ENCODE measurements at regions not wholly inside any gene's neighbourhood (a gene's known extent, or its start where the extent isn't known, plus 50 kb on each side); places are given as distances from the start of the nearest gene placed in this dataset.

GRCh38 chr13:91132786-91133185 lies 214.7 kb upstream of the MIR17HG start:
- no peak for DNase-seq
- Mint-ChIP-seq H3K4me1 (ENCODE audit: low read depth) (no peaks in the 10 kb centered on the region), H3K36me3 (ENCODE audit: low read depth) (no peaks in the 10 kb centered on the region), H3K27me3 (ENCODE audit: low read depth) (no peaks in the 10 kb centered on the region), H3K9me3 (no peaks in the 10 kb centered on the region), H3K27ac (no peak overlapping the region), H3K4me3 (no peak overlapping the region)
- intact Hi-C loops (cut with micrococcal nuclease) = loop anchor here (5.0 to 10.0 kb wide), 2 partner anchors 322 to 940 kb away; no protein-coding TSS in a partner anchor
- CTCF ChIA-PET = no interaction called here

GRCh38 chr13:91133941-91134802 lies 213.3 kb upstream of the MIR17HG start:
- intact Hi-C loops (cut with micrococcal nuclease) = loop anchor here (1.0 to 10.0 kb wide), 8 partner anchors 51 to 938 kb away; no protein-coding TSS in a partner anchor
- CTCF ChIA-PET = interaction anchor here (0.6 to 2.0 kb wide), 5 partner anchors 9 to 113 kb away, joined by 3 to 9 read pairs (median 6); no protein-coding TSS in a partner anchor

GRCh38 chr13:91134803-91135184 lies 212.7 kb upstream of the MIR17HG start:
- no peaks in the 10 kb centered on the region for H3K27me3 Mint-ChIP-seq (ENCODE audit: low read depth)
- intact Hi-C loops (cut with micrococcal nuclease) = loop anchor here (1.0 to 10.0 kb wide), 8 partner anchors 50 to 938 kb away; no protein-coding TSS in a partner anchor
- H3K4me1 Mint-ChIP-seq (ENCODE audit: low read depth) = no peaks in the 10 kb centered on the region
- no peaks in the 10 kb centered on the region for H3K9me3 Mint-ChIP-seq
- H3K36me3 Mint-ChIP-seq (ENCODE audit: low read depth) = no peaks in the 10 kb centered on the region
- CTCF ChIA-PET = interaction anchor here (0.6 to 2.0 kb wide), 5 partner anchors 8 to 113 kb away, joined by 3 to 9 read pairs (median 6); no protein-coding TSS in a partner anchor
- H3K4me3 Mint-ChIP-seq = no peak overlapping the region
- DNase-seq = no peak
- H3K27ac Mint-ChIP-seq = no peak overlapping the region

More at GRCh38 chr13:91133941-91134802, 213.3 kb upstream of the MIR17HG start:
- Mint-ChIP-seq H3K9me3 (no peaks in the 10 kb centered on the region), H3K4me3 (no peak overlapping the region), H3K36me3 (ENCODE audit: low read depth) (no peaks in the 10 kb centered on the region), H3K27ac (no peak overlapping the region), H3K4me1 (ENCODE audit: low read depth) (no peaks in the 10 kb centered on the region), H3K27me3 (ENCODE audit: low read depth) (no peaks in the 10 kb centered on the region)
- DNase-seq = peak; percentile 57

GRCh38 chr13:91135376-91135775 lies 212.1 kb upstream of the MIR17HG start:
- H3K9me3 Mint-ChIP-seq = no peaks in the 10 kb centered on the region
- H3K36me3 Mint-ChIP-seq (ENCODE audit: low read depth) = no peaks in the 10 kb centered on the region
- no peaks in the 10 kb centered on the region for H3K27me3 Mint-ChIP-seq (ENCODE audit: low read depth)
- CTCF ChIA-PET = interaction anchor here (1.1 to 2.0 kb wide), 2 partner anchors 109 to 112 kb away, joined by 7 to 9 read pairs; no protein-coding TSS in a partner anchor
- no peak for DNase-seq
- no peaks in the 10 kb centered on the region for H3K4me1 Mint-ChIP-seq (ENCODE audit: low read depth)
- H3K4me3 Mint-ChIP-seq = no peak overlapping the region
- H3K27ac Mint-ChIP-seq = no peak overlapping the region
- intact Hi-C loops (cut with micrococcal nuclease) = loop anchor here (2.0 to 10.0 kb wide), 2 partner anchors 49 to 319 kb away; no protein-coding TSS in a partner anchor

- Mint-ChIP-seq H3K4me3 (no peak overlapping the region), H3K27ac (no peak overlapping the region), H3K27me3 (ENCODE audit: low read depth) (peaks cover 2% of the 10 kb centered on the region), H3K36me3 (ENCODE audit: low read depth) (no peaks in the 10 kb centered on the region), H3K9me3 (no peaks in the 10 kb centered on the region), H3K4me1 (ENCODE audit: low read depth) (no peaks in the 10 kb centered on the region)
- CTCF ChIA-PET = interaction anchor here (2.0 kb wide), 1 partner anchor 112 kb away, joined by 9 read pairs; no protein-coding TSS in a partner anchor
- no peak for DNase-seq
- intact Hi-C loops (cut with micrococcal nuclease) = loop anchor here (2.0 to 10.0 kb wide), 2 partner anchors 49 to 319 kb away; no protein-coding TSS in a partner anchor
These were observed 211.5 kb upstream of the MIR17HG start for GRCh38 chr13:91135968-91136367.

DNA sequence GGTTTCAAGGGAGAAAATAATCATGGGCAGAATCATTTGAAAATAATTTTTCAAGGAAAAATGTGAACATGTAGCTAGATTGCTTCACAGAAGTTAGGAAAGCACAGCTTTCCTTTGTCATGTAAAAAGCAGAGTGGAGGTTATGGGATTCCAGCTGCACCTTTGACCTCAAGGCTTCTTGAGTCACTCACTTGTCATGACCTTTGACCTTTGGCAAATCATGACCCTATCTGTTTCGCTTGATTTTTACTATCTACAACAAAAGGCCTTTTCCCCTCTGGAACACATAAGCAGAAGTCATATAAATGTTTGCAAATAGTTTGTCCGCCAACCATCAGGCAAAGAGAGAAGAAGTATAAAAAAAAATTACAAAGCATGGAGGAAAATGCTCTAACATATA lies 210.7 kb upstream of the MIR17HG start:
- DNase-seq = no peak
- H3K27ac Mint-ChIP-seq = no peak overlapping the region
- no peaks in the 10 kb centered on the region for H3K9me3 Mint-ChIP-seq
- intact Hi-C loops (cut with micrococcal nuclease) = loop anchor here (10.0 kb wide), 1 partner anchor 318 kb away; no protein-coding TSS in a partner anchor
- CTCF ChIA-PET = no interaction called here
- H3K4me3 Mint-ChIP-seq = no peak overlapping the region
- peaks cover 2% of the 10 kb centered on the region for H3K27me3 Mint-ChIP-seq (ENCODE audit: low read depth)
- no peaks in the 10 kb centered on the region for H3K4me1 Mint-ChIP-seq (ENCODE audit: low read depth)
- H3K36me3 Mint-ChIP-seq (ENCODE audit: low read depth) = no peaks in the 10 kb centered on the region

- intact Hi-C loops (cut with micrococcal nuclease) = loop anchor here (10.0 kb wide), 1 partner anchor 316 kb away; no protein-coding TSS in a partner anchor
- Mint-ChIP-seq H3K27ac (no peak overlapping the region), H3K4me1 (ENCODE audit: low read depth) (no peaks in the 10 kb centered on the region), H3K9me3 (no peaks in the 10 kb centered on the region), H3K36me3 (ENCODE audit: low read depth) (no peaks in the 10 kb centered on the region), H3K27me3 (ENCODE audit: low read depth) (peaks cover 6% of the 10 kb centered on the region), H3K4me3 (no peak overlapping the region)
- no peak for DNase-seq
- CTCF ChIA-PET = interaction anchor here (0.6 kb wide), 1 partner anchor 1284 kb away, joined by 3 read pairs; no protein-coding TSS in a partner anchor
These were observed 208.3 kb upstream of the MIR17HG start for GRCh38 chr13:91139232-91139631.

GRCh38 chr13:91141543-91142061 lies 205.9 kb upstream of the MIR17HG start:
- Mint-ChIP-seq H3K4me3 (no peak overlapping the region), H3K27me3 (ENCODE audit: low read depth) (peaks cover 9% of the 10 kb centered on the region), H3K36me3 (ENCODE audit: low read depth) (no peaks in the 10 kb centered on the region), H3K27ac (no peak overlapping the region), H3K9me3 (no peaks in the 10 kb centered on the region), H3K4me1 (ENCODE audit: low read depth) (no peaks in the 10 kb centered on the region)
- CTCF ChIA-PET = no interaction called here
- intact Hi-C loops (cut with micrococcal nuclease) = no loop called here
- DNase-seq = no peak

DNA sequence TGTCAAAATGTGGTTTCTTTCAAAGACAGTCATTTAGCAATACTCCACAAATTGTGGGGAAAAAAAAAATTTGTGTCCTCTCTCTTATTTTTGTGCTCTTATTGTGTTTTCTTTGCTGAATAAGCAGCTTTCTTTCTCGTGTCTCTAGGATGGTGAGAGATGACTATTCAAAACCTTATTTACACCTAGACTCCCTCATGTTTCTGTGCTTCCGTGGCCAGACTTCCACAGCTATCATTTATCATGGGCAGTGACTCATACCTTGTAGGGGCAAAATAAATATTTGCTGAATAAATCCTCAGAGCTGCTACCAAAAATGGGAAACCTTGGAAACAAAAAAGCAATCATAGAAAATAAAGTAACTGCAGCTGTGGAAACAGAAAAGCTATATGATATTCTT lies 204.9 kb upstream of the MIR17HG start:
- CTCF ChIA-PET = interaction anchor here (1.3 to 1.8 kb wide), 2 partner anchors 8 to 12 kb away, joined by 3 to 6 read pairs; no protein-coding TSS in a partner anchor
- DNase-seq = no peak
- H3K4me1 Mint-ChIP-seq (ENCODE audit: low read depth) = no peaks in the 10 kb centered on the region
- no peak overlapping the region for H3K27ac Mint-ChIP-seq
- intact Hi-C loops (cut with micrococcal nuclease) = no loop called here
- no peaks in the 10 kb centered on the region for H3K9me3 Mint-ChIP-seq
- no peaks in the 10 kb centered on the region for H3K36me3 Mint-ChIP-seq (ENCODE audit: low read depth)
- H3K4me3 Mint-ChIP-seq = no peak overlapping the region
- peaks cover 9% of the 10 kb centered on the region for H3K27me3 Mint-ChIP-seq (ENCODE audit: low read depth)

- intact Hi-C loops (cut with micrococcal nuclease) = no loop called here
- H3K27ac Mint-ChIP-seq = no peak overlapping the region
- no peak for DNase-seq
- peaks cover 9% of the 10 kb centered on the region for H3K27me3 Mint-ChIP-seq (ENCODE audit: low read depth)
- H3K4me3 Mint-ChIP-seq = no peak overlapping the region
- CTCF ChIA-PET = interaction anchor here (1.8 kb wide), 1 partner anchor 9 kb away, joined by 6 read pairs; no protein-coding TSS in a partner anchor
- no peaks in the 10 kb centered on the region for H3K9me3 Mint-ChIP-seq
- H3K36me3 Mint-ChIP-seq (ENCODE audit: low read depth) = no peaks in the 10 kb centered on the region
- H3K4me1 Mint-ChIP-seq (ENCODE audit: low read depth) = no peaks in the 10 kb centered on the region
These were observed 203.4 kb upstream of the MIR17HG start for GRCh38 chr13:91144054-91144453.

DNA sequence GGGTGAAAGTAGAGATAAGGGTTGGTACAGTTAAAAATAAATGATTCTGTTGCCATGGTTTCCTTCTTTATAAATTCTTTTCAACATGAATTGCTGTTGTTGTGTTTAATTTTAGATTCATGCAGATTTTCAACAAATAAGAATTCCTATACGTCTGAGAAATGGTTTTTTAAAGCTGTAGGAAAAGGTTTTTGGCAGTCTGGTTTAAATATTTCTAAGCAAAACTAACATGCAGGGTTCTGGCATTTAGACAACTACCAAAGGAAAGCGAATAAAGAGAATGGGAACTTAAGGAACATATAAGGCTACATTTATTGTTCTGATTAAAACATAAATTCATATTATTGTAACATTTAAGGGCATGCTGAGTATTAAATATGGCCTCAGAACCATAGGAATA lies 203.0 kb upstream of the MIR17HG start:
- intact Hi-C loops (cut with micrococcal nuclease) = no loop called here
- H3K36me3 Mint-ChIP-seq (ENCODE audit: low read depth) = no peaks in the 10 kb centered on the region
- H3K27me3 Mint-ChIP-seq (ENCODE audit: low read depth) = peaks cover 9% of the 10 kb centered on the region
- H3K9me3 Mint-ChIP-seq = no peaks in the 10 kb centered on the region
- H3K4me1 Mint-ChIP-seq (ENCODE audit: low read depth) = no peaks in the 10 kb centered on the region
- CTCF ChIA-PET = no interaction called here
- H3K4me3 Mint-ChIP-seq = no peak overlapping the region
- H3K27ac Mint-ChIP-seq = no peak overlapping the region
- no peak for DNase-seq

- Mint-ChIP-seq H3K9me3 (no peaks in the 10 kb centered on the region), H3K27ac (no peak overlapping the region), H3K4me1 (ENCODE audit: low read depth) (no peaks in the 10 kb centered on the region), H3K4me3 (no peak overlapping the region), H3K36me3 (ENCODE audit: low read depth) (no peaks in the 10 kb centered on the region), H3K27me3 (ENCODE audit: low read depth) (peaks cover 9% of the 10 kb centered on the region)
- intact Hi-C loops (cut with micrococcal nuclease) = no loop called here
- DNase-seq = no peak
- CTCF ChIA-PET = interaction anchor here (1.0 kb wide), 1 partner anchor 11 kb away, joined by 4 read pairs; no protein-coding TSS in a partner anchor
These were observed 201.8 kb upstream of the MIR17HG start for GRCh38 chr13:91145571-91146205.

All from activated naive CD4-positive, alpha-beta T cell treated with anti-CD3 and anti-CD28 coated beads for 36 hours (primary cell).